ENCODE measurements at regions not wholly inside any gene's neighbourhood (a gene's known extent, or its start where the extent isn't known, plus 50 kb on each side); places are given as distances from the start of the nearest gene placed in this dataset. TPM values are rescaled to one million over a fixed set of nuclear protein-coding genes. Genes with fewer than 3 reads are reported as not detected.

DNA sequence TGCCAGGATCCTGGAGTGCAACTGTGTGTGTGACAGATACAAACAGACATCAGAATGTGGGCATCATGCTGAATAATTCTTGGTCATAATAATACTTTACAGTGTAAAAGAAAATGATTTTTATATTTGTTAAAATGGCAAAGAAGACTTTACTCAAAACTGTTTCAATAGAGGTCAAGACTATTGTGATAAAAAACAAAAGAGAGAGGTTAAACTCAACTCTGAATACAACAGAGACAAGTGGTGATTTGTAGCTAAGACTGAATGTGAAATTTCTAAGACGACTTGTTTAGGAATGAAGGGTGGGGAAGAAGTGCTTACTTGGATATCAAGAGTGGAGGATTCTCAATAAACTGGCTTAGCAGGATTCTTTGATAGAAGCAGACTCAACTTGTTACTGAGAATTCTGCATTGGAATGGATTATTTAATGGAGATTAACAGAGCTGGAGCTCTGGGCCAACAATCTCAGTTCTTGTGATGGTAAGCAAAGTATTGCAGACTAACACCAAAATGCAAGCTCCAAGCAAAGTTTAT lies 457.4 kb upstream of the CDH18 start:
- WGBS, 3 donors, result 68 to 70% (median 68%) methylated on average over 1 of the region's 1 CpG
- no peaks in the 10 kb centered on the region for H3K9me3 ChIP-seq
- no peaks in the 10 kb centered on the region for H3K27me3 ChIP-seq
- no peak for TF ChIP-seq EP300 (IDR thresholded peaks at IDR 0.05)
- TF ChIP-seq POLR2A (IDR thresholded peaks at IDR 0.05), result no peak
- TF ChIP-seq, protein P1, sequence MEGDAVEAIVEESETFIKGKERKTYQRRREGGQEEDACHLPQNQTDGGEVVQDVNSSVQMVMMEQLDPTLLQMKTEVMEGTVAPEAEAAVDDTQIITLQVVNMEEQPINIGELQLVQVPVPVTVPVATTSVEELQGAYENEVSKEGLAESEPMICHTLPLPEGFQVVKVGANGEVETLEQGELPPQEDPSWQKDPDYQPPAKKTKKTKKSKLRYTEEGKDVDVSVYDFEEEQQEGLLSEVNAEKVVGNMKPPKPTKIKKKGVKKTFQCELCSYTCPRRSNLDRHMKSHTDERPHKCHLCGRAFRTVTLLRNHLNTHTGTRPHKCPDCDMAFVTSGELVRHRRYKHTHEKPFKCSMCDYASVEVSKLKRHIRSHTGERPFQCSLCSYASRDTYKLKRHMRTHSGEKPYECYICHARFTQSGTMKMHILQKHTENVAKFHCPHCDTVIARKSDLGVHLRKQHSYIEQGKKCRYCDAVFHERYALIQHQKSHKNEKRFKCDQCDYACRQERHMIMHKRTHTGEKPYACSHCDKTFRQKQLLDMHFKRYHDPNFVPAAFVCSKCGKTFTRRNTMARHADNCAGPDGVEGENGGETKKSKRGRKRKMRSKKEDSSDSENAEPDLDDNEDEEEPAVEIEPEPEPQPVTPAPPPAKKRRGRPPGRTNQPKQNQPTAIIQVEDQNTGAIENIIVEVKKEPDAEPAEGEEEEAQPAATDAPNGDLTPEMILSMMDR (IDR thresholded peaks at IDR 0.05), result no peak
- no peak overlapping the region for H3K4me3 ChIP-seq
- H3K36me3 ChIP-seq, result no peaks in the 10 kb centered on the region
- H3K4me1 ChIP-seq (ENCODE audit: insufficient read depth), result no peaks in the 10 kb centered on the region
- no peak overlapping the region for H3K27ac ChIP-seq
- no peak for DNase-seq
- intact Hi-C loops (cut with DNase I), result no loop called here

DNA sequence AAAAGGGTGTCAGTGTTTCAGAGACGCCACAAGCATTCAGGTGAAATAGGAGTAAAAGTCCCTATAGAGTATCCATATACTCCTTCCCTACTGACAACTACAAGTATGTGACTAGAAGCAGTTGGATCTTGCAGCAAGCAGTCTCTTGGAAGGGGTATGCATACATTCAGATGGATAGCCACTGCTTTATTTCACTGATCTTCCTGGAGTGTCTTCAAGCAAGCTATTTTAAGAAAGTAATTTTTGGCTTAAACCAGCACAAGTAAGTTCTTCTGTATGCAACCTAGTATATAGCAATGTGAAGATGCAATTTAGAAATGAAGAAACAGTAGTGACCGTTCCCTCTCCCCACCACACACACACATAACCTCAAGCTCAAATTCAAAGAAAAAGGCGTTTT lies 446.8 kb upstream of the CDH18 start:
- H3K36me3 ChIP-seq, result no peaks in the 10 kb centered on the region
- no peak overlapping the region for H3K4me3 ChIP-seq
- H3K27ac ChIP-seq, result no peak overlapping the region
- DNase-seq, result no peak
- 91 to 97% (median 92%) methylated on average over 3 of the region's 3 CpGs for WGBS, 3 donors
- TF ChIP-seq, protein P1 (IDR thresholded peaks at IDR 0.05), result no peak
- TF ChIP-seq EP300 (IDR thresholded peaks at IDR 0.05), result no peak
- no peak for TF ChIP-seq POLR2A (IDR thresholded peaks at IDR 0.05)
- H3K27me3 ChIP-seq, result no peaks in the 10 kb centered on the region
- H3K9me3 ChIP-seq, result no peaks in the 10 kb centered on the region
- no peaks in the 10 kb centered on the region for H3K4me1 ChIP-seq (ENCODE audit: insufficient read depth)
- intact Hi-C loops (cut with DNase I), result no loop called here

DNA sequence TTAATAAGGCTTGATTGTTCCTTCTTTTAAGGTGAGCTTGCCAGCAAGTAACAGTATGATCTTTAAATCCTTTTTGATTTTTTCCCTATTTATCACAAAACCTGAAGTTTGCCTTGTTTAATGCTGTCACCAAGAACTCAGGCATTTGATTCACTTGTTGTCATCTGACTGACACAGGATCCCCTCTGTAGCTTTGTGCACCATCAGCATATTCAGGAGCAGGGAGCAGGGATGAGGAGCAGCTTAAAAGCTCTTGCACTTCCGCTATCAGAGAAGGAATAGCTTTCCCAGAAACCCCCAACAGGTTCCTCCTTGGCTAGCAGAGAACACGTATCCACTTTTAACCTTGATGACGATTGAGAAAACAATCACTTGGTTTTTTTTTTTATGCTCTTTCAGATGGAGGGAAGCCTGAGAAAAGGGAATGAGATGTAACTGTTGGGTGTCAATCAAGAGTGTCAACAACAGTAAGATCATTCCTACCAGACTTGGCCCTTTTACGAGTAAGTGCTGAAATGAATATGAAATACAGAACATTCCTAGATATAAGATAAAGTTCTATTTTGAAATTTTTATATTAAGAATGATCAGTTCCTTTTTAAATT lies 433.1 kb upstream of the CDH18 start:
- no peaks in the 10 kb centered on the region for H3K4me1 ChIP-seq (ENCODE audit: insufficient read depth)
- no peaks in the 10 kb centered on the region for H3K9me3 ChIP-seq
- H3K4me3 ChIP-seq, result no peak overlapping the region
- no peak for DNase-seq
- 52 to 62% (median 58%) methylated on average over 4 of the region's 4 CpGs for WGBS, 3 donors
- H3K27me3 ChIP-seq, result no peaks in the 10 kb centered on the region
- no peak overlapping the region for H3K27ac ChIP-seq
- no peak for TF ChIP-seq POLR2A (IDR thresholded peaks at IDR 0.05)
- H3K36me3 ChIP-seq, result no peaks in the 10 kb centered on the region
- intact Hi-C loops (cut with DNase I), result no loop called here

Small RNAs in the stretch of these regions (small RNA-seq; reads per million reads assigned to genes)
- gene AC091946.2 (not detected), gene AC140172.1 (not detected)
